Fibroblast of the aortic adventitia (primary cell): ENCODE measurements at regions not wholly inside any gene's neighbourhood (a gene's known extent, or its start where the extent isn't known, plus 50 kb on each side); places are given as distances from the start of the nearest gene placed in this dataset.

Experiments
- DNase-seq: peaks from one replicate; pipeline ENCODE4 v3.0.0-alpha.2; 2010; ENCODE audit warnings: low read depth
- H3K4me3 ChIP-seq: 2 replicates; pipeline ENCODE4 v1.5.1; 2011; ENCODE audit warnings: low read depth, mild to moderate bottlenecking, control low read depth, low read length, moderate library complexity
- CTCF ChIP-seq: IDR thresholded peaks from 2 replicates; pipeline ENCODE4 v1.5.1; 2011; ENCODE audit warnings: mild to moderate bottlenecking, low read length, control low read depth, inconsistent platforms; ENCODE audit not compliant: insufficient read depth

- no peak overlapping the region for H3K4me3 ChIP-seq
- TF ChIP-seq CTCF: no peak
- DNase-seq: no peak
These were observed 201.1 kb downstream of the SMAD2 start for GRCh38 chr18:47729356-47729755.

- DNase-seq: no peak
- no peak overlapping the region for H3K4me3 ChIP-seq
- TF ChIP-seq CTCF: no peak
These were observed 201.5 kb downstream of the SMAD2 start for GRCh38 chr18:47728921-47729320.

GRCh38 chr18:47727409-47727808 is 203.1 kb downstream of the SMAD2 start:
- DNase-seq: no peak
- H3K4me3 ChIP-seq: no peak overlapping the region
- TF ChIP-seq CTCF: no peak

- DNase-seq: no peak
- no peak for TF ChIP-seq CTCF
These were observed 203.9 kb downstream of the SMAD2 start for GRCh38 chr18:47726550-47726949.

GRCh38 chr18:47725656-47726055 is 204.8 kb downstream of the SMAD2 start:
- no peak for TF ChIP-seq CTCF
- no peak for DNase-seq
- H3K4me3 ChIP-seq: no peak overlapping the region

More at GRCh38 chr18:47726550-47726949, 203.9 kb downstream of the SMAD2 start:
- no peak overlapping the region for H3K4me3 ChIP-seq

- DNase-seq: no peak
- H3K4me3 ChIP-seq: no peak overlapping the region
- TF ChIP-seq CTCF: no peak
These were observed 206.1 kb downstream of the SMAD2 start for GRCh38 chr18:47724186-47724975.

GRCh38 chr18:47721876-47722275 is 208.6 kb downstream of the SMAD2 start:
- H3K4me3 ChIP-seq: no peak overlapping the region
- DNase-seq: no peak
- no peak for TF ChIP-seq CTCF
